Hepatocyte (in vitro differentiated cells): ENCODE measurements at regions not wholly inside any gene's neighbourhood (a gene's known extent, or its start where the extent isn't known, plus 50 kb on each side); places are given as distances from the start of the nearest gene placed in this dataset.

Experiments used
- CTCF ChIP-seq: fragments of 200-600 bp; sonication (generic); IDR thresholded peaks from 2 replicates; pipeline ENCODE4 v1.5.1; 2016; ENCODE audit warnings: antibody characterized with exemption, mild to moderate bottlenecking; ENCODE audit not compliant: poor library complexity
- EZH2 ChIP-seq: fragments of 200-600 bp; sonication (generic); IDR thresholded peaks from 2 replicates; pipeline ENCODE4 v1.6.1; 2016; ENCODE audit warnings: antibody characterized with exemption, mild to moderate bottlenecking, borderline replicate concordance

GRCh38 chr3:80297720-80298119 is 529.9 kb upstream of the ROBO1 start:
- no peak for TF ChIP-seq CTCF
- TF ChIP-seq EZH2 = no peak
